ENCODE measurements at regions not wholly inside any gene's neighbourhood (a gene's known extent, or its start where the extent isn't known, plus 50 kb on each side); places are given as distances from the start of the nearest gene placed in this dataset.

GRCh38 chr4:126526335-126526734, 1106.4 kb upstream of the INTU start:
- no peak for TF ChIP-seq CTCF (IDR thresholded peaks at IDR 0.05; ENCODE audit: low read length)
- TF ChIP-seq EZH2phosphoT487 (IDR thresholded peaks at IDR 0.05; ENCODE audit: low read length) = no peak
- no peak for TF ChIP-seq EZH2 (optimal IDR thresholded peaks at IDR 0.05; ENCODE audit: low read depth, low read length)
